HepG2 (cell line): ENCODE measurements at regions not wholly inside any gene's neighbourhood (a gene's known extent, or its start where the extent isn't known, plus 50 kb on each side); places are given as distances from the start of the nearest gene placed in this dataset.
A peak's percentile ranks its signal among the peaks of the same experiment; 100 is the strongest.

ENCODE experiments used
- ATAC-seq: fragments of 200-7000 bp; cut with Tn5 transposase; 3 replicates; pipeline ENCODE4 v1.9.1; 2020; ENCODE audit warnings: mild to moderate bottlenecking, moderate library complexity
- BruUV-seq: library from RNA; stranded (reverse); fragments of 400-500 nt; replicated peaks from 2 replicates; lab custom pipeline; 2021; lab: Mats Ljungman, UMichigan
- CTCF ChIA-PET: fragments of 300-600 bp; formaldehyde crosslinking; extraction: SDS; loops from one replicate; lab custom pipeline; 2021; ENCODE audit warnings: low total read pairs, inconsistent platforms, low intra/inter-chr PET ratio; lab: Yijun Ruan, JAX
- POLR2A ChIA-PET: fragments of 350-600 bp; sonication (Branson Sonifier 250); formaldehyde crosslinking; loops from one replicate; lab custom pipeline; 2020; ENCODE audit warnings: antibody characterized with exemption, inconsistent platforms; lab: Yijun Ruan, JAX
- DNase-seq: peaks from one replicate; pipeline ENCODE4 v3.0.0-alpha.2; 2015; ENCODE audit warnings: low spot score
- FAIRE-seq: peaks from 3 replicates; lab custom pipeline; 2011; peaks lifted over from hg19 to GRCh38; lab: Jason Lieb, UNC
- H2AFZ ChIP-seq: one replicate; pipeline ENCODE4 v1.6.1; 2011; ENCODE audit warnings: low read length, inconsistent platforms
- H3K27ac ChIP-seq: fragments of 300-600 bp; 3 replicates; pipeline ENCODE4 v1.8.0; 2011; ENCODE audit warnings: mixed run types, mild to moderate bottlenecking, mixed read lengths, low read length, inconsistent platforms; ENCODE audit not compliant: insufficient read depth; ENCODE audit errors: extremely low read length
- H3K27me3 ChIP-seq, 2 experiments: fragments of 200-600 bp in 1 of 2; 2 replicates in 1 of 2; 3 replicates in 1 of 2; pipeline versions ENCODE4 v1.6.0 to v1.8.0; 2011; ENCODE audit warnings: low read length in 2 of 2, mild to moderate bottlenecking in 2 of 2, moderate library complexity in 2 of 2, inconsistent platforms in 1 of 2; ENCODE audit not compliant: insufficient read depth in 2 of 2, control insufficient read depth in 1 of 2
- H3K36me3 ChIP-seq, 2 experiments: fragments of 200-600 bp in 1 of 2; replicated peaks in 1 of 2; 2 replicates in 1 of 2; 3 replicates in 1 of 2; pipeline versions ENCODE4 v1.5.1 to v1.8.0; 2011; ENCODE audit warnings: low read length in 2 of 2, inconsistent platforms in 1 of 2; ENCODE audit not compliant: insufficient read depth in 2 of 2, control insufficient read depth in 1 of 2
- H3K4me1 ChIP-seq: 2 replicates; pipeline ENCODE4 v1.5.1; 2012; ENCODE audit warnings: low read length, inconsistent platforms; ENCODE audit not compliant: insufficient read depth
- H3K4me2 ChIP-seq: 2 replicates; pipeline ENCODE4 v1.6.0; 2011; ENCODE audit warnings: low read depth, low read length, inconsistent platforms
- H3K4me3 ChIP-seq, 3 experiments: fragments of 200-600 bp in 1 of 3; sonication (generic), shearing (Covaris generic) in 1 of 3; replicated peaks in 1 of 3; 2 replicates each; pipeline ENCODE4 v1.5.1; 2011 to 2016; ENCODE audit warnings: low read length in 3 of 3, inconsistent platforms in 2 of 3, low read depth in 2 of 3, mild to moderate bottlenecking in 2 of 3, control low read depth in 1 of 3, mixed read lengths in 1 of 3; ENCODE audit not compliant: insufficient read depth in 1 of 3
- H3K79me2 ChIP-seq: one replicate; pipeline ENCODE4 v1.6.1; 2011; ENCODE audit warnings: low read length, inconsistent platforms; ENCODE audit not compliant: insufficient read depth
- H3K9ac ChIP-seq: 2 replicates; pipeline ENCODE4 v1.6.0; 2011; ENCODE audit warnings: mild to moderate bottlenecking, low read depth, low read length, inconsistent platforms; ENCODE audit not compliant: insufficient read depth
- H3K9me3 ChIP-seq: 2 replicates; pipeline ENCODE4 v1.5.1; 2012; ENCODE audit warnings: mild to moderate bottlenecking, low read length
- H4K20me1 ChIP-seq: 2 replicates; pipeline ENCODE4 v1.6.0; 2011; ENCODE audit warnings: inconsistent platforms, mild to moderate bottlenecking, low read length, moderate library complexity; ENCODE audit not compliant: insufficient read depth
- CREB1 ChIP-seq, 2 experiments: fragments of 450-650 bp in 1 of 2; IDR thresholded peaks; 2 replicates each; pipeline ENCODE4 v1.6.1; 2016 to 2017; ENCODE audit warnings: control low read depth in 1 of 2, mild to moderate bottlenecking in 1 of 2, missing compliant biosample characterization in 1 of 2, missing genetic modification characterization in 1 of 2
- RERE ChIP-seq: IDR thresholded peaks from 2 replicates; pipeline ENCODE4 v1.6.1; 2016; ENCODE audit warnings: low read depth, missing genetic modification reagents, missing compliant biosample characterization
- ZNF788 ChIP-seq: sonication (generic); formaldehyde crosslinking; IDR thresholded peaks from 2 replicates; pipeline ENCODE4 v1.5.0; 2020; ENCODE audit warnings: mild to moderate bottlenecking, missing genetic modification reagents, borderline replicate concordance
- WGBS: methylation state at CpG from one replicate; pipeline ENCODE4 v1.1.6; 2017; ENCODE audit warnings: low lambda C conversion rate; 5-methylcytosine and 5-hydroxymethylcytosine counted together
- in situ Hi-C: cut with HindIII; loops from 2 replicates; pipeline ENCODE4 v1.10.0; 2017; ENCODE audit warnings: low pct_unique_long_range_greater_than_20kb; ENCODE audit not compliant: extremely low pct_ligation_motif_present
- intact Hi-C: fragments of 100-400 bp; cut with micrococcal nuclease; formaldehyde crosslinking; loops from one replicate; pipeline ENCODE4 v1.10.0; 2022; ENCODE audit not compliant: unreplicated experiment

- H3K4me2 ChIP-seq: no peak overlapping the region
- no TSS peak for BruUV-seq
- POLR2A ChIA-PET: no interaction called here
- intact Hi-C loops: loop anchor here (10.0 kb wide), 1 partner anchor 260 kb away; the partner anchor contains the start of gene DUSP10
- no peaks in the 10 kb centered on the region for H4K20me1 ChIP-seq
- ATAC-seq: no peak
- no peak for FAIRE-seq
- DNase-seq: no peak
- H3K9me3 ChIP-seq: no peaks in the 10 kb centered on the region
- in situ Hi-C loops: no loop called here
- no peaks in the 10 kb centered on the region for H3K27me3 ChIP-seq
- H3K36me3 ChIP-seq: no peaks in the 10 kb centered on the region
- WGBS: 43% methylated on average over 2 of the region's 2 CpGs
- H3K9ac ChIP-seq: no peak overlapping the region
- no peaks in the 10 kb centered on the region for H3K79me2 ChIP-seq
- no peak overlapping the region for H2AFZ ChIP-seq
- CTCF ChIA-PET: no interaction called here
- no peak for TF ChIP-seq ZNF788 (CRISPR knock-in tag)
- peak; percentile 80 for TF ChIP-seq CREB1 (IDR thresholded peaks at IDR 0.05)
- TF ChIP-seq CREB1 (CRISPR knock-in tag; IDR thresholded peaks at IDR 0.05): no peak
- H3K4me3 ChIP-seq: no peak overlapping the region
- H3K4me1 ChIP-seq: no peaks in the 10 kb centered on the region
- H3K27ac ChIP-seq: no peak overlapping the region
These were observed 262.9 kb upstream of the DUSP10 start for GRCh38 chr1:222004784-222005183.

- no peak for FAIRE-seq
- CTCF ChIA-PET: no interaction called here
- no peak overlapping the region for H3K27ac ChIP-seq
- H4K20me1 ChIP-seq: no peaks in the 10 kb centered on the region
- no TSS peak for BruUV-seq
- no peaks in the 10 kb centered on the region for H3K79me2 ChIP-seq
- in situ Hi-C loops (no loop called here), intact Hi-C loops (loop anchor here (10.0 kb wide), 1 partner anchor 259 kb away; the partner anchor contains the start of gene DUSP10)
- no peak overlapping the region for H2AFZ ChIP-seq
- H3K27me3 ChIP-seq: no peaks in the 10 kb centered on the region
- H3K4me1 ChIP-seq: no peaks in the 10 kb centered on the region
- POLR2A ChIA-PET: no interaction called here
- no peaks in the 10 kb centered on the region for H3K36me3 ChIP-seq
- 3% methylated on average over 3 of the region's 3 CpGs for WGBS
- no peak for DNase-seq
- no peak overlapping the region for H3K4me3 ChIP-seq
- H3K9ac ChIP-seq: no peak overlapping the region
- no peak overlapping the region for H3K4me2 ChIP-seq
- no peak for ATAC-seq
- no peaks in the 10 kb centered on the region for H3K9me3 ChIP-seq
- TF ChIP-seq RERE (CRISPR knock-in tag): no peak
These were observed 262.1 kb upstream of the DUSP10 start for GRCh38 chr1:222004034-222004433.
